Fibroblast of skin of abdomen (primary cell): ENCODE measurements at regions not wholly inside any gene's neighbourhood (a gene's known extent, or its start where the extent isn't known, plus 50 kb on each side); places are given as distances from the start of the nearest gene placed in this dataset.
"Not testable (repeated sequence)": the region's sequence is repeated elsewhere in the genome, so short reads cannot be mapped to it uniquely, and the experiment has no call there.

Source experiments
- DNase-seq: peaks from one replicate; pipeline ENCODE4 v3.0.0-alpha.2; 2013

- no peak for DNase-seq
These were observed 183.9 kb downstream of the MYRFL start for GRCh38 chr12:70008944-70009343.

GRCh38 chr12:70011353-70011752 lies 186.3 kb downstream of the MYRFL start:
- DNase-seq, result no peak

GRCh38 chr12:70013016-70013415 lies 188.0 kb downstream of the MYRFL start:
- not testable (repeated sequence) for DNase-seq

GRCh38 chr12:70028515-70028914 lies 203.5 kb downstream of the MYRFL start:
- no peak for DNase-seq

GRCh38 chr12:70028918-70029317 lies 203.9 kb downstream of the MYRFL start:
- DNase-seq, result no peak

GRCh38 chr12:70031046-70031445 lies 206.0 kb downstream of the MYRFL start:
- DNase-seq, result no peak

GRCh38 chr12:70032076-70032475 lies 207.0 kb downstream of the MYRFL start:
- peak; percentile 82 for DNase-seq

- DNase-seq, result no peak
These were observed 208.3 kb downstream of the MYRFL start for GRCh38 chr12:70033310-70033709.

GRCh38 chr12:70040141-70040540 lies 203.1 kb upstream of the CNOT2 start:
- DNase-seq, result peak; percentile 30

- no peak for DNase-seq
These were observed 200.6 kb upstream of the CNOT2 start for GRCh38 chr12:70042675-70043074.

- peak; percentile 20 for DNase-seq
These were observed 199.6 kb upstream of the CNOT2 start for GRCh38 chr12:70043490-70044138.

GRCh38 chr12:70044167-70044566 lies 199.1 kb upstream of the CNOT2 start:
- DNase-seq, result peak; percentile 62

- peak; percentile 82 for DNase-seq
These were observed 198.2 kb upstream of the CNOT2 start for GRCh38 chr12:70045036-70045435.

GRCh38 chr12:70045514-70045913 lies 197.7 kb upstream of the CNOT2 start:
- DNase-seq, result no peak

- DNase-seq, result no peak
These were observed 194.5 kb upstream of the CNOT2 start for GRCh38 chr12:70048521-70049250.

- DNase-seq, result no peak
These were observed 193.5 kb upstream of the CNOT2 start for GRCh38 chr12:70049596-70050360.

GRCh38 chr12:70052476-70052875 lies 190.8 kb upstream of the CNOT2 start:
- DNase-seq, result peak; percentile 40

GRCh38 chr12:70052931-70053497 lies 190.2 kb upstream of the CNOT2 start:
- peak; percentile 75 for DNase-seq

GRCh38 chr12:70059373-70059772 lies 183.9 kb upstream of the CNOT2 start:
- no peak for DNase-seq

- DNase-seq, result no peak
These were observed 182.6 kb upstream of the CNOT2 start for GRCh38 chr12:70060634-70061033.

GRCh38 chr12:70068743-70069142 lies 174.5 kb upstream of the CNOT2 start:
- DNase-seq, result no peak

GRCh38 chr12:70069221-70070105 lies 173.8 kb upstream of the CNOT2 start:
- DNase-seq, result peak; percentile 68
